OCI-LY7 (cell line): ENCODE measurements at regions not wholly inside any gene's neighbourhood (a gene's known extent, or its start where the extent isn't known, plus 50 kb on each side); places are given as distances from the start of the nearest gene placed in this dataset.

Source experiments
- BruUV-seq: library from RNA; stranded (reverse); fragments of 400-500 nt; replicated peaks from 2 replicates; lab custom pipeline; 2021; lab: Mats Ljungman, UMichigan
- CTCF ChIA-PET: fragments of 300-600 bp; sonication (Branson Sonifier 250); formaldehyde crosslinking; loops from one replicate; lab custom pipeline; 2022; ENCODE audit warnings: antibody characterized with exemption; ENCODE audit not compliant: unreplicated experiment; lab: Charles Lee
- POLR2A ChIA-PET: fragments of 300-600 bp; sonication (Branson Sonifier 250); formaldehyde crosslinking; loops from one replicate; lab custom pipeline; 2022; ENCODE audit warnings: antibody characterized with exemption; lab: Charles Lee
- DNase-seq: peaks from one replicate; pipeline ENCODE4 v3.0.0-alpha.2; 2015; ENCODE audit warnings: low spot score
- H2AFZ ChIP-seq: fragments of 200-600 bp; sonication (generic), shearing (Covaris generic); 2 replicates; pipeline ENCODE4 v1.6.1; 2014; ENCODE audit warnings: mild to moderate bottlenecking, antibody characterized with exemption, low read length, moderate library complexity
- H3K27ac ChIP-seq: fragments of 200-600 bp; sonication (generic); 2 replicates; pipeline ENCODE4 v1.5.1; 2014; ENCODE audit warnings: mixed run types, low read depth, mild to moderate bottlenecking, moderate library complexity, low read length, inconsistent platforms; ENCODE audit not compliant: poor library complexity, severe bottlenecking
- H3K36me3 ChIP-seq: fragments of 200-600 bp; sonication (generic); 2 replicates; pipeline ENCODE4 v1.6.1; 2014; ENCODE audit warnings: mild to moderate bottlenecking, antibody characterized with exemption, low read length, moderate library complexity, mixed read lengths; ENCODE audit not compliant: insufficient read depth
- H3K4me1 ChIP-seq: fragments of 200-600 bp; sonication (generic); 2 replicates; pipeline ENCODE4 v1.5.1; 2014; ENCODE audit warnings: mild to moderate bottlenecking, low read length; ENCODE audit not compliant: insufficient read depth, poor library complexity, severe bottlenecking
- H3K4me2 ChIP-seq: fragments of 200-600 bp; sonication (generic); 2 replicates; pipeline ENCODE4 v1.6.1; 2014; ENCODE audit warnings: mild to moderate bottlenecking, low read length
- H3K4me3 ChIP-seq: fragments of 200-600 bp; sonication (generic); 2 replicates; pipeline ENCODE4 v1.5.1; 2014; ENCODE audit warnings: mild to moderate bottlenecking, low read depth, low read length; ENCODE audit not compliant: poor library complexity, severe bottlenecking
- H3K79me2 ChIP-seq: fragments of 200-600 bp; sonication (generic); 2 replicates; pipeline ENCODE4 v1.6.1; 2016; ENCODE audit warnings: low read depth, mild to moderate bottlenecking, low read length, moderate library complexity, mixed read lengths; ENCODE audit not compliant: insufficient read depth
- H3K9me2 ChIP-seq: fragments of 200-600 bp; sonication (generic); 2 replicates; pipeline ENCODE4 v1.6.1; 2016; ENCODE audit warnings: mild to moderate bottlenecking, low read length, mixed read lengths; ENCODE audit not compliant: insufficient read depth
- H3K9me3 ChIP-seq: fragments of 200-600 bp; sonication (generic); 2 replicates; pipeline ENCODE4 v1.6.1; 2014; ENCODE audit warnings: mild to moderate bottlenecking, mixed run types, low read length, mixed read lengths
- H4K20me1 ChIP-seq: fragments of 200-600 bp; sonication (generic); 2 replicates; pipeline ENCODE4 v1.6.1; 2014; ENCODE audit warnings: mild to moderate bottlenecking, antibody characterized with exemption, low read length, moderate library complexity, mixed read lengths; ENCODE audit not compliant: insufficient read depth
- EZH2phosphoT487 ChIP-seq: fragments of 200-600 bp; sonication (generic); IDR thresholded peaks from 2 replicates; pipeline ENCODE4 v1.6.1; 2018; ENCODE audit warnings: low read depth, borderline replicate concordance, mild to moderate bottlenecking, mixed run types, antibody characterized with exemption, low read length, moderate library complexity, mixed read lengths
- intact Hi-C: fragments of 100-400 bp; cut with micrococcal nuclease; formaldehyde crosslinking; loops from one replicate; pipeline ENCODE4 v1.10.0; 2022; ENCODE audit not compliant: unreplicated experiment
- TF ChIP-seq, protein P1 (sequence below): fragments of 200-600 bp; sonication (generic); conservative IDR thresholded peaks from 2 replicates; pipeline ENCODE4 v1.5.1; 2014; ENCODE audit warnings: mild to moderate bottlenecking, antibody characterized with exemption, low read length, moderate library complexity, mixed read lengths

DNA sequence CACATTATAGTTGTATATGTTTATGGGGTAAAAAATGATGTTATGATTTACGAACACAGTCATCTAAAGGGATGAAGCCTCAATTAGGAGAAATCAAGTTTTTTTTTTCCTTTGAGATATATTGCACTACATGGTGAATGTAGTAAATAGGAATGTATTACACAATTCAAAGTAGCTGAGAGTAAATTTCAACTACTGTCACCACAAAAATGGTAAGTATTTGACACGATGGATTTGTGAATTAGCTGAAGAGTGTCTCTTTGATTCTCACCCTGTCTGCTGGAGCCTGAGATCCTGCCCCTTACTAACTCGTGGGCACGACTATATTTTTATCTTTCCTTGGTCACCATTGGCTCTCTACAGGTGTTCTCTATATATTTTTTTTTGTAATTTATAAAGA is 540.4 kb upstream of the DSEL start:
- POLR2A ChIA-PET: no interaction called here
- H3K27ac ChIP-seq: no peak overlapping the region
- TF ChIP-seq EZH2phosphoT487: no peak
- TF ChIP-seq, protein P1, sequence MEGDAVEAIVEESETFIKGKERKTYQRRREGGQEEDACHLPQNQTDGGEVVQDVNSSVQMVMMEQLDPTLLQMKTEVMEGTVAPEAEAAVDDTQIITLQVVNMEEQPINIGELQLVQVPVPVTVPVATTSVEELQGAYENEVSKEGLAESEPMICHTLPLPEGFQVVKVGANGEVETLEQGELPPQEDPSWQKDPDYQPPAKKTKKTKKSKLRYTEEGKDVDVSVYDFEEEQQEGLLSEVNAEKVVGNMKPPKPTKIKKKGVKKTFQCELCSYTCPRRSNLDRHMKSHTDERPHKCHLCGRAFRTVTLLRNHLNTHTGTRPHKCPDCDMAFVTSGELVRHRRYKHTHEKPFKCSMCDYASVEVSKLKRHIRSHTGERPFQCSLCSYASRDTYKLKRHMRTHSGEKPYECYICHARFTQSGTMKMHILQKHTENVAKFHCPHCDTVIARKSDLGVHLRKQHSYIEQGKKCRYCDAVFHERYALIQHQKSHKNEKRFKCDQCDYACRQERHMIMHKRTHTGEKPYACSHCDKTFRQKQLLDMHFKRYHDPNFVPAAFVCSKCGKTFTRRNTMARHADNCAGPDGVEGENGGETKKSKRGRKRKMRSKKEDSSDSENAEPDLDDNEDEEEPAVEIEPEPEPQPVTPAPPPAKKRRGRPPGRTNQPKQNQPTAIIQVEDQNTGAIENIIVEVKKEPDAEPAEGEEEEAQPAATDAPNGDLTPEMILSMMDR: no peak
- no peaks in the 10 kb centered on the region for H3K79me2 ChIP-seq
- H3K4me3 ChIP-seq: no peak overlapping the region
- CTCF ChIA-PET: no interaction called here
- DNase-seq: no peak
- no peaks in the 10 kb centered on the region for H3K4me1 ChIP-seq
- no TSS peak for BruUV-seq
- intact Hi-C loops: no loop called here
- H4K20me1 ChIP-seq: no peaks in the 10 kb centered on the region
- H3K36me3 ChIP-seq: no peaks in the 10 kb centered on the region
- H3K9me3 ChIP-seq: no peaks in the 10 kb centered on the region
- no peaks in the 10 kb centered on the region for H3K9me2 ChIP-seq
- H3K4me2 ChIP-seq: no peak overlapping the region
- H2AFZ ChIP-seq: no peak overlapping the region

DNA sequence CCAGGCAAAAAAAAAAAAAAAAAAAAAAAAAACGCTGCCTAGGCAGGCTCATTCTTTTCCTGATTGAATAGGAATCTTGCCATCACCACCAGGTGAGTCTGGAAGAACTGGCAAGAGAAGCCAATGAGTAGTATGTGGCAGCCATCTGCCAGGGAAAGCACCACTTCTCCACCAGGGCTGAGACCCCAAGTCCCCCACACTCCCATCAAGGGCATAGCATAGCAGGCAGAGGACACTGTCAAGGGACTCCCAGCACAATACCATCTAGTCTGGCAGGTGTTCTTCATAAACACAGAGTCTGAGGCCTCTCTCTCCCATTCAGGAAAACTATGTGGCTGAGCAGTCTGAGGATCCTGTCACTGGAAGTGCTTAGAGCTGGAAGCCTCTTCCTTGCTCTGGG is 538.1 kb upstream of the DSEL start:
- DNase-seq: no peak
- TF ChIP-seq, protein P1: no peak
- no peak for TF ChIP-seq EZH2phosphoT487
- Histone ChIP-seq H3K9me3 (no peaks in the 10 kb centered on the region), H3K79me2 (no peaks in the 10 kb centered on the region), H3K4me3 (no peak overlapping the region), H3K9me2 (no peaks in the 10 kb centered on the region), H3K4me1 (no peaks in the 10 kb centered on the region), H4K20me1 (no peaks in the 10 kb centered on the region), H3K36me3 (no peaks in the 10 kb centered on the region), H3K4me2 (no peak overlapping the region), H3K27ac (no peak overlapping the region), H2AFZ (no peak overlapping the region)
- ChIA-PET CTCF (no interaction called here), POLR2A (interaction anchor here (0.6 kb wide), 1 partner anchor 448 kb away, joined by 3 read pairs; no protein-coding TSS in a partner anchor)
- intact Hi-C loops: no loop called here
- BruUV-seq: no TSS peak

- Histone ChIP-seq H3K9me2 (no peaks in the 10 kb centered on the region), H3K36me3 (no peaks in the 10 kb centered on the region), H3K79me2 (no peaks in the 10 kb centered on the region), H3K27ac (no peak overlapping the region), H2AFZ (no peak overlapping the region), H3K4me2 (no peak overlapping the region), H3K4me1 (no peaks in the 10 kb centered on the region), H3K9me3 (no peaks in the 10 kb centered on the region), H4K20me1 (no peaks in the 10 kb centered on the region), H3K4me3 (no peak overlapping the region)
- intact Hi-C loops: no loop called here
- DNase-seq: no peak
- BruUV-seq: no TSS peak
- POLR2A ChIA-PET: no interaction called here
- TF ChIP-seq, protein P1: no peak
- TF ChIP-seq EZH2phosphoT487: no peak
- CTCF ChIA-PET: no interaction called here
Observed at GRCh38 chr18:68053290-68053689, 536.8 kb upstream of the DSEL start.
